Loucy (cell line): ENCODE measurements at regions not wholly inside any gene's neighbourhood (a gene's known extent, or its start where the extent isn't known, plus 50 kb on each side); places are given as distances from the start of the nearest gene placed in this dataset.

Source experiments
- H2AFZ ChIP-seq: fragments of 200-600 bp; sonication (generic); 2 replicates; pipeline ENCODE4 v1.6.0; 2016; ENCODE audit warnings: antibody characterized with exemption, mild to moderate bottlenecking, low read length, moderate library complexity
- H3F3A ChIP-seq: fragments of 200-600 bp; 2 replicates; pipeline ENCODE4 v1.6.0; 2016; ENCODE audit warnings: antibody characterized with exemption, low read depth, mild to moderate bottlenecking
- H3K27me3 ChIP-seq: fragments of 200-600 bp; sonication (generic); 2 replicates; pipeline ENCODE4 v1.6.1; 2014; ENCODE audit warnings: low read length, mild to moderate bottlenecking; ENCODE audit not compliant: insufficient read depth, poor library complexity, severe bottlenecking
- H3K36me3 ChIP-seq: fragments of 200-600 bp; sonication (generic); 2 replicates; pipeline ENCODE4 v1.6.1; 2016; ENCODE audit warnings: low read length; ENCODE audit not compliant: insufficient read depth
- H3K4me1 ChIP-seq: fragments of 200-600 bp; sonication (generic); 2 replicates; pipeline ENCODE4 v1.5.1; 2014; ENCODE audit warnings: low read length, mild to moderate bottlenecking; ENCODE audit not compliant: insufficient read depth, poor library complexity, severe bottlenecking
- H3K4me2 ChIP-seq: fragments of 200-600 bp; sonication (generic); 2 replicates; pipeline ENCODE4 v1.6.0; 2014; ENCODE audit warnings: antibody characterized with exemption, low read length, low read depth, mild to moderate bottlenecking; ENCODE audit not compliant: poor library complexity, severe bottlenecking
- H3K4me3 ChIP-seq: fragments of 200-600 bp; sonication (generic); 2 replicates; pipeline ENCODE4 v1.5.1; 2014; ENCODE audit warnings: low read length, mild to moderate bottlenecking, mixed read lengths; ENCODE audit not compliant: poor library complexity, severe bottlenecking
- H3K79me2 ChIP-seq: fragments of 200-600 bp; sonication (generic); 2 replicates; pipeline ENCODE4 v1.6.1; 2014; ENCODE audit warnings: low read length; ENCODE audit not compliant: insufficient read depth
- H3K9ac ChIP-seq: fragments of 200-600 bp; sonication (generic); 2 replicates; pipeline ENCODE4 v1.6.0; 2014; ENCODE audit warnings: mild to moderate bottlenecking, low read depth, low read length, moderate library complexity; ENCODE audit not compliant: poor library complexity, severe bottlenecking
- H3K9me2 ChIP-seq: fragments of 200-600 bp; sonication (generic); replicated peaks from 2 replicates; pipeline ENCODE4 v1.6.1; 2016; ENCODE audit warnings: low read depth, low read length, mixed read lengths
- H3K9me3 ChIP-seq: fragments of 200-600 bp; sonication (generic); 2 replicates; pipeline ENCODE4 v1.6.1; 2014; ENCODE audit warnings: mild to moderate bottlenecking, antibody characterized with exemption, low read length, low read depth; ENCODE audit not compliant: insufficient read depth
- H4K20me1 ChIP-seq: fragments of 200-600 bp; sonication (generic); 2 replicates; pipeline ENCODE4 v1.6.0; 2014; ENCODE audit warnings: antibody characterized with exemption, low read length, mild to moderate bottlenecking; ENCODE audit not compliant: insufficient read depth, poor library complexity, severe bottlenecking
- EZH2phosphoT487 ChIP-seq: fragments of 200-600 bp; IDR thresholded peaks from 2 replicates; pipeline ENCODE4 v1.6.1; 2018; ENCODE audit warnings: antibody characterized with exemption, mild to moderate bottlenecking, moderate library complexity, borderline replicate concordance
- TF ChIP-seq, protein P1 (sequence below): fragments of 200-600 bp; sonication (generic); conservative IDR thresholded peaks from 2 replicates; pipeline ENCODE4 v1.5.1; 2014; ENCODE audit warnings: mild to moderate bottlenecking, antibody characterized with exemption, low read length

DNA sequence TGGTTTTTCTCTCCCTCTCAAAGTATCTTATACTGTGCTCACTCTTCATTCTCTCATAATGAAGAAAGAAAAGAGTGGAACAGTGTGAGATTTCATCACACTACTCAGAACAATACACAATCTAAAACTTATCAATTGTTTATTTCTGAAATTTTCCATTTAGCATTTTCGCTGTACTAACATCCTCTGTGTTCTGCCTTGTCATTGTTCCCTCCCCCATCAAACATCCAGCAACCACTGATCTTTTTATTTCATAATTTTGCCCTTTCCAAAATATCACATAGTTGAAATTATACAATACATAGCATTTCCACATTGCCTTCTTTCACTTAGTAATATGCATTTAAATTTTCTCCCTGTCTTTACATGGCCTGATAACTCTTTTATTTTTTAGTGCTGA, 658.7 kb downstream of the SLITRK1 start:
- Histone ChIP-seq H3F3A (no peaks in the 10 kb centered on the region), H2AFZ (no peak overlapping the region), H3K4me3 (no peak overlapping the region), H3K27me3 (no peaks in the 10 kb centered on the region), H3K9ac (no peak overlapping the region), H3K9me2 (0 out of 2 replicates have a peak, but pooled peaks cover 4% of the 10 kb centered on the region), H3K79me2 (no peaks in the 10 kb centered on the region), H3K4me2 (no peak overlapping the region), H4K20me1 (no peaks in the 10 kb centered on the region), H3K4me1 (no peaks in the 10 kb centered on the region), H3K9me3 (no peaks in the 10 kb centered on the region), H3K36me3 (no peaks in the 10 kb centered on the region)
- TF ChIP-seq, protein P1, sequence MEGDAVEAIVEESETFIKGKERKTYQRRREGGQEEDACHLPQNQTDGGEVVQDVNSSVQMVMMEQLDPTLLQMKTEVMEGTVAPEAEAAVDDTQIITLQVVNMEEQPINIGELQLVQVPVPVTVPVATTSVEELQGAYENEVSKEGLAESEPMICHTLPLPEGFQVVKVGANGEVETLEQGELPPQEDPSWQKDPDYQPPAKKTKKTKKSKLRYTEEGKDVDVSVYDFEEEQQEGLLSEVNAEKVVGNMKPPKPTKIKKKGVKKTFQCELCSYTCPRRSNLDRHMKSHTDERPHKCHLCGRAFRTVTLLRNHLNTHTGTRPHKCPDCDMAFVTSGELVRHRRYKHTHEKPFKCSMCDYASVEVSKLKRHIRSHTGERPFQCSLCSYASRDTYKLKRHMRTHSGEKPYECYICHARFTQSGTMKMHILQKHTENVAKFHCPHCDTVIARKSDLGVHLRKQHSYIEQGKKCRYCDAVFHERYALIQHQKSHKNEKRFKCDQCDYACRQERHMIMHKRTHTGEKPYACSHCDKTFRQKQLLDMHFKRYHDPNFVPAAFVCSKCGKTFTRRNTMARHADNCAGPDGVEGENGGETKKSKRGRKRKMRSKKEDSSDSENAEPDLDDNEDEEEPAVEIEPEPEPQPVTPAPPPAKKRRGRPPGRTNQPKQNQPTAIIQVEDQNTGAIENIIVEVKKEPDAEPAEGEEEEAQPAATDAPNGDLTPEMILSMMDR, result no peak
- no peak for TF ChIP-seq EZH2phosphoT487

DNA sequence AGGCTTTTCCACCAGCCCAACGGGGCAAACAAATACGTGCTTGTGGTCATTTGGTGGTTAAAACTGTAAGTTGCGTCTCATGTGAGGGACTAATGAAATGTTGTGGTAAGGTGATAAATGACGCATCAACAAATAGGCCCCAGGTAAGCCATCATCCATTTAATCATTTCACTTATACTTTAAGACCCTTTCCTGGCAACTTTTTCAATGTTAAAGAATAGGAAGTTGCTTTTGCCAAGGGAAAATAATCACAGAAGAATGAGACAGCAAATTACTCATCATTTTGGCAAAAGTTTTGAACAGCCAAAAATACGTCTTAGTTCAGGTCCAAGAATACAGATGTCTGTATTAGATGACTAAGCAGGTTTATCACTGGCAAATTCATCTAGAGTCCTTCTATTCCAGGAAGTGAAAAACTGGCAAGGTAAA, 660.4 kb downstream of the SLITRK1 start:
- Histone ChIP-seq H3K79me2 (no peaks in the 10 kb centered on the region), H3K9me2 (0 out of 2 replicates have a peak, but pooled peaks cover 4% of the 10 kb centered on the region), H3F3A (no peaks in the 10 kb centered on the region), H3K36me3 (no peaks in the 10 kb centered on the region), H4K20me1 (no peaks in the 10 kb centered on the region), H2AFZ (no peak overlapping the region), H3K9me3 (no peaks in the 10 kb centered on the region), H3K27me3 (no peaks in the 10 kb centered on the region), H3K4me2 (no peak overlapping the region), H3K4me3 (no peak overlapping the region), H3K9ac (no peak overlapping the region), H3K4me1 (no peaks in the 10 kb centered on the region)
- TF ChIP-seq EZH2phosphoT487, result no peak

DNA sequence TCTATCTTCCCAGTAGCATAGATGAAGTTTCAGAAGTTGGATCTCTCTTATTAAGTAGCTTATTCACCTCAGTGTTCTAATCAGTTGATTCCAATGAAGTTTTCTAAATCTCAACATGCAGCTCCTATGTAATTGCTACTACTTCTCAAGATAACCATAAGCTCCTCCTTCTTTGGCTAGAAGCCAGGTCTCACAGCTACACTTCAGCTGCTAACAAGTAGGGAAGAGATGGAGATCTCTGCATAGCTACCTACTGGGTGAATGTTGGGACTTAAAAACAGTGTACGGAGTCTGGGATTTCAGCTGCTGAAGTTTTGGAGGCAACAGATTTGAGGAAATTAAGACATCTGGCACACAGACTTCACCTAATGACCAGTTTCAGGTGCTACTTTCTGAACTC, 661.0 kb downstream of the SLITRK1 start:
- no peak for TF ChIP-seq EZH2phosphoT487
- TF ChIP-seq, protein P1, result no peak
- Histone ChIP-seq H3K9me2 (0 out of 2 replicates have a peak, but pooled peaks cover 4% of the 10 kb centered on the region), H3K4me3 (no peak overlapping the region), H3K36me3 (no peaks in the 10 kb centered on the region), H3K79me2 (no peaks in the 10 kb centered on the region), H2AFZ (no peak overlapping the region), H3K4me2 (no peak overlapping the region), H3K9ac (no peak overlapping the region), H3F3A (no peaks in the 10 kb centered on the region), H3K9me3 (no peaks in the 10 kb centered on the region), H3K27me3 (no peaks in the 10 kb centered on the region), H4K20me1 (no peaks in the 10 kb centered on the region), H3K4me1 (no peaks in the 10 kb centered on the region)

DNA sequence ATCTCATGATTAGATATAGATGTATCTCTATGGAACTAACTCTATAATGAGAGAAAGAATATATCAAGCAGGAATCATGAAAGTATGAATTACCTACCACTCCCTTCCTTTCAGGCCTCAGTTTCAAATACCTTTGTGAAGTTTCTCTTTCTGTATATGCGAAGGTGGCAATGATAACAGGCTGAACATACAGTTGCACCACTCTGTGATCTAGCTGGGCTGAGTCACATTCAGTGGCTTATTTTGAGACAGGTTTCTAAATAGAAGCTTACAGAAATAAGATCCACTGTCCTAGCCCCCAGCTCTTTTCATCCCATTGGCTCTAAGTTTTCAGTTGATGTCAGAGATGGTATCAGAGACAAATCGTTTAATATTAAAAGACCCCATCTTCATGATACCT, 662.0 kb downstream of the SLITRK1 start:
- H3K27me3 ChIP-seq, result no peaks in the 10 kb centered on the region
- H3K79me2 ChIP-seq, result no peaks in the 10 kb centered on the region
- H3K9ac ChIP-seq, result no peak overlapping the region
- no peak overlapping the region for H3K4me2 ChIP-seq
- H2AFZ ChIP-seq, result no peak overlapping the region
- H3F3A ChIP-seq, result no peaks in the 10 kb centered on the region
- no peak for TF ChIP-seq EZH2phosphoT487
- TF ChIP-seq, protein P1, result no peak
- H3K9me3 ChIP-seq, result no peaks in the 10 kb centered on the region
- no peaks in the 10 kb centered on the region for H3K36me3 ChIP-seq
- H3K9me2 ChIP-seq, result 0 out of 2 replicates have a peak, but pooled peaks cover 4% of the 10 kb centered on the region
- H3K4me1 ChIP-seq, result no peaks in the 10 kb centered on the region
- no peaks in the 10 kb centered on the region for H4K20me1 ChIP-seq
- H3K4me3 ChIP-seq, result no peak overlapping the region
